ENCODE measurements at regions not wholly inside any gene's neighbourhood (a gene's known extent, or its start where the extent isn't known, plus 50 kb on each side); places are given as distances from the start of the nearest gene placed in this dataset.

- DNase-seq (ENCODE audit: low read depth in 3 of 3, low spot score in 1 of 3), result no peak
Observed at GRCh38 chr6:141259807-141260206, 872.9 kb upstream of the GJE1 start.

DNA sequence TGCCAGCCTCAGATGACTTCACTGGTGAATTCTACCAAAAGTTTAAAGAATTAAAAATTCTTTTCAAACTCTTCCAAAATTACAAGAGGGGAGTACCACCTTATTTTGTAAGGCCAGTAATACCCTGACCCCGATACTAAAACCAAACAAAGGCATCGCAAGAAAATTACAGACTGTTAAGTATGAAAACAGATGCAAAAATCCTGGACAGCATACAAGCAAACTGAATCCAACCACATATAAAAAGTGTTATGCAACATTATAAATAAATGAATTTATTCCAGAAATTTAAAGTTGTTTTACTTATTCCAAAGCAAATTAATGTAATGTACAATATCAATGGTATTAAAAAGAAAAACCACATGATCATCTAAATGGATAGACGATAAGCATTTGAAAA is 873.6 kb upstream of the GJE1 start:
- no peak for DNase-seq (ENCODE audit: low read depth in 3 of 3, low spot score in 1 of 3)

DNA sequence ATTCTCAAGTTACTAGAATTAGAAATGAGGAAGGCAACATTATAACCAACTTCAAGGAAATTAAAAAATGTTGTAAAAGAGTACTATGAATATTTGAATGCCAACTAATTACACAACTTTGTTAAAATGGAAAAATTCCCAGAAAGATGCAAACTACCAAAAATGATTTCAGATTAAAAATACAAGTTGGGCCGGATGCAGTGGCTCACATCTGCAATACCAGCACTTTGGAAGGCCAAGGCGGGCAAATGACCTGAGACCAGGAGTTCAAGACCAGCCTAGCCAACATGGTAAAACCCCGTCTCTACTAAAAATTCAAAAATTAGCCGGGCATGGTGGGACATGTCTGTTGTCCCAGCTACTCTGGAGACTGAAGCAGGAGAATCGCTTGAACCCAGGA is 874.2 kb upstream of the GJE1 start:
- DNase-seq (ENCODE audit: low read depth in 3 of 3, low spot score in 1 of 3), result no peak

- no peak for DNase-seq (ENCODE audit: low read depth in 3 of 3, low spot score in 1 of 3)
Observed at GRCh38 chr6:141254336-141254735, 878.4 kb upstream of the GJE1 start.

- DNase-seq (ENCODE audit: low read depth in 3 of 3, low spot score in 1 of 3), result no peak
Observed at GRCh38 chr6:141252828-141253608, 879.7 kb upstream of the GJE1 start.

GRCh38 chr6:141251286-141251685 is 881.4 kb upstream of the GJE1 start:
- DNase-seq (ENCODE audit: low read depth in 3 of 3, low spot score in 1 of 3), result no peak

- DNase-seq (ENCODE audit: low read depth in 3 of 3, low spot score in 1 of 3), result no peak
Observed at GRCh38 chr6:141248021-141248799, 884.5 kb upstream of the GJE1 start.

DNA sequence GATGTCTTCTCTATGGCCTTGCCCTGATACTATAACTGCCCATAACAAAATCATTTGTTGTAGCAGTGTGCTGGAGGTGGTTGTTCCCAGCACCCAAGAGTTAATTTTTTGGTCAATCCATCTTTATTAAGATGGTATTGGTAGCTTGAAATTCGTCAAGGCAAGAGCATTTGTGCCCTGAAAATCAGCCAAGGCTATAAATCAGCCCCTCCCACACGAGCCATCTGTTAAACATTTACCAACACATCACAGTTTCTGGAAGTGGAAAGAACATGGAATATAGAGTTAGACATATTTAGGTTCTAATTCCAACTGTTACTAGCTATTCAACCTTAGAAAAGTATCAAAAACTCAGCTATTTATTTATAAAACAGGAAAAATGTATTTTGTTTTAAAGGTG is 888.4 kb upstream of the GJE1 start:
- no peak for DNase-seq (ENCODE audit: low read depth in 3 of 3, low spot score in 1 of 3)

DNA sequence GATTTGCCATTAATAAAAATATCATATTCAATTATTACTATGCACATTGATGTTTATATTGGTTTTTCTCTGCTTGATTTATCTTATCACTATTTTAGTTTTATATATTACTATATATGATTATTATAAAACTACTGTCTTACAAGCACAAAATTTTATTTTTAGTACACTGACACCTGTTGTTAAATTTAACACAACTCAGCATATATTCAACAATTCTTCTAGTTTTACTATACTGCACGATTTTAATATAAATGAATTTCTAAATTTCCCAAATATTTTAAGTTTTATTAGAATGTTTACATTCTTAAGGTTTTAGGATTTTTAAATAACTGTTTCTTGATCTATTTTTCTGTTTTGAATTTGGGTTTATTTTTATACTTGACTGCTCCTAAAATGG is 889.8 kb upstream of the GJE1 start:
- no peak for DNase-seq (ENCODE audit: low read depth in 3 of 3, low spot score in 1 of 3)

DNA sequence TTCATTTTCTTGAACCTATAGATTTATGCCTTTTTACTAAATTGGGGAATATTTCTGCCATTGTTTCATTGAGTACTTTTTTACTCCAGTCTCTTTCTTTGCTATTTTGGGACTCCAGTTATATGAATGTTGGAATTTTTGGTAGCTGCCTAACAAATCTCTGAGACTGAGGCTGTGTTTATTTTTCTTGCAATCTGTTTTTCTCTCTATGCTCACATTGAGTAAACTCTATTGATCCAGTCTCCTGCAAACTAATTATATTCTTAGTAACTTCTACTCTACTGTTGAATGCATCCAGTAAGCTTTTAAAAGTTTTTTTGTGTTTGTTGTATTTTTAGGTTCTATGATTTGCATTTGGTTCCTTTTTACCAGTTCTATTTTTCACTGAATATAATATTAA is 903.4 kb upstream of the GJE1 start:
- DNase-seq (ENCODE audit: low read depth in 3 of 3, low spot score in 1 of 3), result no peak

- no peak for DNase-seq (ENCODE audit: low read depth in 3 of 3, low spot score in 1 of 3)
Observed at GRCh38 chr6:141218583-141218982, 914.1 kb upstream of the GJE1 start.

DNA sequence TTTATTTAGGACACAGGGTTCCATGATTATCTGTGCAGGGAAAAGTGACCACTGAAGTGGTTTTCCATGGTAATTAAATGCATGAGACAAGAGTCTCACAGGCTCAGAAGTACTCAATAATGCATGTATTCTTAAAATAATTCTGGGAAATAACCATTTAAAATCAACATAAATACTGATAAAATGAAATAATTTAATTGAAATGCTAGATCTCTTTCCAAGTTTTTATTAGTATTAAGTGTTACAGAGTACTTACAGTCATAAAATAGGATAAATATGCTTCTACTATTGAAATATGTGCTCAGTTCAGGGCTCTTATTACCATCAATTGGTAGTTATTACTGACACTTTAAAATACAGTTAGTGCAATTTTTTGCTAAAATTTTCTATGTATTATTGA is 916.0 kb upstream of the GJE1 start:
- no peak for DNase-seq (ENCODE audit: low read depth in 3 of 3, low spot score in 1 of 3)

GRCh38 chr6:141212296-141212695 is 920.4 kb upstream of the GJE1 start:
- DNase-seq (ENCODE audit: low read depth in 3 of 3, low spot score in 1 of 3), result no peak

GRCh38 chr6:141211845-141212244 is 920.9 kb upstream of the GJE1 start:
- no peak for DNase-seq (ENCODE audit: low read depth in 3 of 3, low spot score in 1 of 3)

DNA sequence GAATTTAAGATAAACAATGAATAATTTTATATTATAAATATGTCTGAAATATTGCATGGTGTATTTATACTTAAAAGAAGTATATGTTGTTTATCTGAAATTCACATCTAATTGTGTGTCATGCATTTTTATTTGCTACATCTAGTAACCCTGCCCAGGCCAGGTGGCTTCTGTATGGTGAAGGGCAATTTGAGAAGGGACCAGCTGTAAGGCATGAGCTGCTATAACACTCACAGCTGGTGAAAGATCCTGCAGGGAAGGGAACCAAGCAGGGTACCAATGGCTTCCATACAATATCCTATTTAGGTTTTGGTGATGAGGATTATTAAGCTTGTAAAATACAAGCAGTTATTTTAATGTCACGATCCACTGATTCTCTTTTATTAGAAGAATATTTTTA is 921.8 kb upstream of the GJE1 start:
- DNase-seq (ENCODE audit: low read depth in 3 of 3, low spot score in 1 of 3), result no peak

- DNase-seq (ENCODE audit: low read depth in 3 of 3, low spot score in 1 of 3), result no peak
Observed at GRCh38 chr6:141209890-141210289, 922.8 kb upstream of the GJE1 start.

GRCh38 chr6:141208101-141208500 is 924.6 kb upstream of the GJE1 start:
- no peak for DNase-seq (ENCODE audit: low read depth in 3 of 3, low spot score in 1 of 3)

DNA sequence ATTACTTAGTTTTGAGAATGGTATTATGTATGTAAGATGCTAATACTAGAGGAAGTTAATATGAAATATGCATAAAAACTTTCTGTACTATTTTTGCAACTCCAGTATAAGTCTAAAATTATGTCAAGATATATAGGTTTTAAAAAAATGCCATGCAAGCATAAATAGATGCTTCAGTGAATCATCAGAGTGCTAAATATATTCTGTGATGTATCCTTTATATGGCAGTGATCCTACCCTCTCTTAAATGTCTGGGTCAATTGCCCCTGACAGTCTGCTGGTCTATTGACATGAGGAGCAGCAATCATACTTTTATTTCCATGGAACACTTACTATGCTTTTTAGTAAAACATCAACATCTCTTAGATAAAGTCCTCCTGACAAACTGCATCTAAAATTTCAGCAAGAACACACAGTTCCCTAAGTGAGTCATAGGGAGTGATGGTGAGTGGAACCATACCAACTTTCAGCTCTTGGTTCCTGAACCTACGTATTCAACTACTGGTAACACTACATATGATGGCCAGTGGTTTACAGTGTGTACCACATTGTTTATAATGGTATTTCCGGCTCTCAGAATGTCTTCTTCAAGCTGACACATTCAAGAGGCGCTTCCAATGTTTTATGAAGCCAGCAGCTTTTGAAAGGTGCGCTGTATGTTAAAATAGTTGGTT is 928.7 kb upstream of the GJE1 start:
- no peak for DNase-seq (ENCODE audit: low read depth in 3 of 3, low spot score in 1 of 3)

GRCh38 chr6:141202626-141203025 is 930.1 kb upstream of the GJE1 start:
- DNase-seq (ENCODE audit: low read depth in 3 of 3, low spot score in 1 of 3), result no peak

DNA sequence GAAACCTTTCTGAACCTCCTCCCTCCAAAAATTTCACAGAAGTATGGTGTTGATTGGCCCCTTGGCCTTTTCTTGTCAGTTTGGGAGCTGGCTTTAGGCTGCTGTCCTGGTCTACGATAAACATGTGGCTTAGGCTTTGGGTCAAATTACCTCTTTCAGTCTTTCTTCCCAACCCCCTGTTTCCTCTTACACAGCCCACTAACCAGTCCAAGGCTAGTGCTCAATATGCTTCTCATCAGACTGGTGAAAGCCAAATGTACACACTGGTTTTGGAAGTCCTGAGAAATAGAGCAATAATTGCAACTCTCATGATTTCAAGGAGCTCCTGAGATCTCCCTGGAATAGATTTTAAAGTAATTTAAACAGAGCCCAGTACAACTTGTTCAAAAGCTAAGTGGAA is 933.7 kb upstream of the GJE1 start:
- no peak for DNase-seq (ENCODE audit: low read depth in 3 of 3, low spot score in 1 of 3)

DNA sequence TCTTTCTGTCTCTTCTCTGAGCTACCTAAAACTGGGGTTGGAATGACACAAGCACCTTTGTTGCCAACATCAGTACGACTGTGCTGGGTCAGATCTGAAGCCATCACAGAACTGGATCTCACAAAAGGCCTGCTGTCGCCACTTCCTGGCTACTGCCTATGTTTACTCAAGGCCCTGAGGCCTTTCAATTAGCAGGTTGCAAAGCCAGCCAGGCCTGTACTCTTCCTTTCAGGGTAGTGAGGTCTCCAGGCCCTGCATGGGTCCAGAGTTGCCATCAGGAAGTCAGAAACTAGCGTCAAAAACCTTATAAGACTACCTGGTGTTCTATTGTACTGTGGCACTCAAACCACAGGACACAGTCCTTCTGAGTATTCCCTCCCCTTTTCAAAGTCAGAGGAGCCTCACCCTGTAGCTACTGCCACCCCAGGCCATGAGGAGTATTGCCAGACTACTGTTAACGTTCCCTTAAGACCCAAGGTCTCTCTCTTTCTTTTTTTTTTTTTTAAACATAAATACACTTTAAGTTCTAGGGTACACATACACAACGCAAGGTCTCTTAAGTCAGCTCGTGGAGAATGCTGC is 937.4 kb upstream of the GJE1 start:
- no peak for DNase-seq (ENCODE audit: low read depth in 3 of 3, low spot score in 1 of 3)

DNA sequence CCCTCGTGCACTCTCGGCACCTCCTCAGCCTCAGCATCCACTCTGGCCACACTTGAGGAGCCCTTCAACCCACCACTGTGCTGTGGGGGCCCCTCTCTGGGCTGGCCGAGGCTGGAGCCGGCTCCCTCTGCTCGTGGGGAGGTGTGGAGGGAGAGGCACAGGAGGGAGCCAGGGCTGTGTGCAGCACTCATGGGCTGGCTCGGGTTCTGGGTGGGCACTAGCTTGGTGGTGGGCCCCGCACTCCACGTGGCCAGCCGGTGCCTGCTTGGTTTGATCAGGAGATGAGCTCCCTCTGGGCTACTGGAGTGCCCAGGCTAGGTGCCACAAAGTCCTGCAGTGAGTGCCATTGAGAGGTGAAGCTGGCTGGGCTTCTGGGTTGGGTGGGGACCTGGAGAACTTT is 949.4 kb upstream of the GJE1 start:
- no peak for DNase-seq (ENCODE audit: low read depth in 3 of 3, low spot score in 1 of 3)
